ENCODE measurements at regions not wholly inside any gene's neighbourhood (a gene's known extent, or its start where the extent isn't known, plus 50 kb on each side); places are given as distances from the start of the nearest gene placed in this dataset.

- in situ Hi-C loops (cut with MboI; ENCODE audit: low sequenced_read_pairs) = no loop called here
These were observed 110.2 kb upstream of the EGR2 start for GRCh38 chr10:62926407-62926806.

More at GRCh38 chr10:62926407-62926806, 110.2 kb upstream of the EGR2 start:
- TF ChIP-seq ELK1 (IDR thresholded peaks at IDR 0.05; ENCODE audit: borderline replicate concordance, low read depth, low read length) (no peak), CEBPB (IDR thresholded peaks at IDR 0.05; ENCODE audit: low read depth, low read length) (no peak), BHLHE40 (IDR thresholded peaks at IDR 0.05; ENCODE audit: low read depth, low read length) (no peak)
- Histone ChIP-seq H3K14ac (replicated peaks; ENCODE audit: low read depth, low read length) (no peak overlapping the region), H3K4me2 (ENCODE audit: low read depth, low read length) (no peak overlapping the region), H3K27ac (ENCODE audit: insufficient read depth, low read length) (no peak overlapping the region), H3K23ac (ENCODE audit: low read depth, low read length) (no peak overlapping the region), H2AK9ac (replicated peaks; ENCODE audit: low read depth, low read length, poor library complexity) (no peak overlapping the region), H3K36me3 (ENCODE audit: control insufficient read depth, insufficient read depth, low read length) (no peaks in the 10 kb centered on the region), H3K9ac (ENCODE audit: low read depth, low read length) (no peak overlapping the region), H2AK5ac (ENCODE audit: low read depth, low read length) (no peak overlapping the region), H3K4me1 (ENCODE audit: control insufficient read depth, insufficient read depth, low read length) (no peaks in the 10 kb centered on the region), H2BK20ac (ENCODE audit: low read depth, low read length) (no peak overlapping the region), H3K18ac (ENCODE audit: low read depth, low read length) (no peak overlapping the region), H3K4ac (ENCODE audit: low read depth, low read length) (no peak overlapping the region), H4K20me1 (ENCODE audit: insufficient read depth, low read length) (no peaks in the 10 kb centered on the region), H2BK5ac (ENCODE audit: low read depth, low read length, poor library complexity, severe bottlenecking) (no peak overlapping the region), H3K79me1 (ENCODE audit: low read depth in 1 of 2, low read length in 2 of 2) (no peaks in the 10 kb centered on the region), H4K91ac (ENCODE audit: insufficient read depth, low read depth, low read length) (no peak overlapping the region), H3K4me3 (ENCODE audit: insufficient read depth, low read depth, low read length) (no peak overlapping the region), H3K56ac (ENCODE audit: extremely low read depth, insufficient read depth, low read length) (no peak overlapping the region), H4K8ac (ENCODE audit: low read depth in 2 of 2, low read length in 2 of 2) (no peak overlapping the region), H2BK120ac (ENCODE audit: low read depth, low read length) (no peak overlapping the region), H3K9me1 (ENCODE audit: insufficient read depth, low read length) (no peaks in the 10 kb centered on the region), H3K9me3 (ENCODE audit: control insufficient read depth, insufficient read depth, low read length) (no peaks in the 10 kb centered on the region), H3K27me3 (ENCODE audit: control insufficient read depth, insufficient read depth, low read length) (no peaks in the 10 kb centered on the region), H2BK15ac (ENCODE audit: low read depth, low read length) (no peak overlapping the region), H4K5ac (ENCODE audit: low read depth, low read length) (no peak overlapping the region), H2AFZ (replicated peaks; ENCODE audit: low read length, poor library complexity) (no peak overlapping the region)
- dilution Hi-C loops (cut with HindIII; ENCODE audit: low sequenced_read_pairs, unreplicated experiment) = no loop called here
- ChIA-PET POLR2A (ENCODE audit: unreplicated experiment) (no interaction called here), CTCF (interaction anchor here (0.9 kb wide), 1 partner anchor 17 kb away, joined by 3 read pairs; no protein-coding TSS in a partner anchor)
- no TSS peak for BruUV-seq (replicated peaks)
- WGBS, 2 experiments (ENCODE audit: extremely low coverage in 2 of 2, insufficient read length in 1 of 2) = no CpG with 5 or more reads among the region's 1 CpG
- intact Hi-C loops (cut with micrococcal nuclease) = no loop called here
- no peak for DNase-seq
- no peak for ATAC-seq (ENCODE audit: low read depth)

All from IMR-90 (cell line).